Fibroblast of skin of left biceps (primary cell): ENCODE measurements at regions not wholly inside any gene's neighbourhood (a gene's known extent, or its start where the extent isn't known, plus 50 kb on each side); places are given as distances from the start of the nearest gene placed in this dataset.
A peak's percentile ranks its signal among the peaks of the same experiment; 100 is the strongest.
"Not testable (repeated sequence)": the region's sequence is repeated elsewhere in the genome, so short reads cannot be mapped to it uniquely, and the experiment has no call there.

Experiments used
- DNase-seq, 2 experiments: peaks; one replicate each; pipeline ENCODE4 v3.0.0-alpha.2; 2013; ENCODE audit warnings: low read depth in 2 of 2

- no peak for DNase-seq
Observed at GRCh38 chr2:122011493-122012270, 256.2 kb downstream of the TSN start.

- DNase-seq = no peak
Observed at GRCh38 chr2:122018736-122019135, 263.3 kb downstream of the TSN start.

DNA sequence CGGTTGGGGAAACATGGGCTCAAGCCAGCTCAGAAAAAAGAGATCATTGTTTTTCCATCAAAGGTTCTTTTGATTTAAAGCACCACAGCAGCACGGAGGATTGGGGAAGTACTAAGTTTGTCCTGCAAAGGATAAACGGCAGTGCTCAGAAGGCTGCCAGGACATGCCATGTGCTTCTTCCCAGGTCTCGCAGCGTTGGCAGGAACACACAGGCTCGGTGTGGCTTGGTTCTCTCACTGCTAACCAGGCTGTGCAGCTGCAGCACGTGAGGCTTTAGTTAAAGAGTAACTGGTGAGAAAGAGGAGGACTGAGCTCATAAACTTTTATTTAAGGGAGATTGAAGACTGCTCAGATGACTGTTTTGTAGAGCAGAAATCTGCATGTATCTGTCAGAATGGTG, 264.3 kb downstream of the TSN start:
- DNase-seq = no peak

- DNase-seq = no peak
Observed at GRCh38 chr2:122020377-122020776, 264.9 kb downstream of the TSN start.

DNA sequence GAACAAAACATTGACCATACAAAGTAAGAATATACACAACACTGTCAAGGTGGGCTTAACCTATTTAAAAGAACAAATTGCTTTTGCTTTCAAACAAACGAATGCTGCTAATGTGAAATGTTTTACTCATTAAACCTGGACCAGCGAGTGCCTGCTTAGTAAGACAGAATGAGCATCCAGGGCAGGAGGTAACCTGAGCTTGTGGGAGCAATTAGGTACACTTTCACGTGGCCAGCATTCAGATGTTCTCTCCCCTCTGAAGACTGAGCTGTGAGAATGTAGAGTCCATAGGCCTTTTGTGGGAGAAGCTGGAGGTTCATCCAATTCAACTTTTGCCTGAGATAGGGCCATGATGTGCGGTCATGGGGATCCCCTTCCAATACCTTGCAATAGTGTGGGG, 266.5 kb downstream of the TSN start:
- DNase-seq = no peak

- DNase-seq = no peak
Observed at GRCh38 chr2:122022531-122022930, 267.1 kb downstream of the TSN start.

DNA sequence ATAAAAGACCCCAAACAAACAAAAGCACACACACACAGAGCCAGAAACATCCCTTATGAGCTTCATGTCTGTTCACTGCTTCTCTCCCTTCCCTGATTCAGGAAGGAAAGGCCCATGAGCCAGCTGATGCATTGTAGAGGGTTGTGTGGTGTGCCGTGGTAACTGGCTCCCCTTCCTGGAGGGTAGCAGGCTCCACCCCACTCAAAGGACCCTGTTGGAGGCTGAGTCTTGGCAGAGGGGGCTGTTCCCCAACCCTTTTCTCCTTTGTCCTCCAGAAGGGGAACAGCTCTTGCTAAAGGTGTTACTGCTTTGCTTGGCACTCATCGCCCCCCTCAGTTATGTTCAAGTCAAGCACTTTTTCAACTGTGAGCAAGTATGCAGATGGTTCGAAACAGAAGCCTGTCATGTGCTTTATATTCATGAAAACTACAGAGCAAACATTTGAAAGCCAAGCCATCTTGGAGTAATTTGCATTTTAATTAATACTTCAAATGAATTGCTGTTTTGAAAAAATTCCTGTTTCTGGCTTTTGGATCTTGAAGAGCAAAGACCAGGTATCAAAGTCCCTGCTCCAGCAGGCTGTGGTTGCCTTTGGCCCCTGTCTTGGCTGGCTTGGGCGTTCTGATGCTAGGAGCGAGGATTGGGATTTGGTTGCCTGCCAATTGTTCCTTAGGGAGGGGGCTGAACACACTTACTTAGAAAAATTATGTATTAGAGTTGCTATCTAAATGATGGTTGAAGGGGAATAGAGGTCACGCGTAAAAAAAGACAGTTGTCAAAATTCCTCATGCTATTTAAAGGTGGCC, 267.8 kb downstream of the TSN start:
- no peak for DNase-seq

DNA sequence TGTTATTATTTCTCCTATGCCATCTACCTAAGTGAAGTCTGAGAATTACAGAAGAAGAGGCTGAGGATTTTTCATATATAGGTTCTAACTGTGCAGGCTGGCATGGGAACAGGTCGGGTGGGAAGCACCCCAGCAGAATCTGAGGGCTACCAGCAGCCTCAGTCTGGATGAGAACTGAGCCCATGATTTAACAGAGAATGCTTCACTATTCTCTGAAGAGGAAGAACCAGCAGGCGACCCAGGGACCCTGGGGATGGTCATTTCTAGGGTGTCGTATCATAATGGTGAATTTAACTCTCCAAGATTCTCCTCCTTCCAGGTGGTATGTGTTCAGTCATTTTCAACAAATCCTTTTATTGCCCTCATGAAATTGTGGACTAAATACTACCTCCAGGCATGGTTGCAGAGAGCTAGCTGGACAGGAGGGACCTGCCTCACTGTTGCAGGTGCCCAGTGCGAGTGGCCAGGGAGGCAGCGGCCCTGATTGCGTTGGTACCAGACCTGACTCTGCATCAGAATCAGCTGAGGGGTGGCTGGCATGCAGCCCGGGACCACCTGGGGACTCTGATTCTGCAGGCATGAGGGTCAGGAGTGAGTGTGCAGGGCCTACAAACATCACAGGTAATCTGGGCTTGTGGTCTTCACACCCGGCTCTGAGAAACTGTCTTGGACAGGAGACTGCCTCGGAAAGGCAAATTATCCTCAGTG, 272.2 kb downstream of the TSN start:
- DNase-seq = no peak

GRCh38 chr2:122028371-122029100, 273.1 kb downstream of the TSN start:
- DNase-seq = peak; percentile 80 to 83

DNA sequence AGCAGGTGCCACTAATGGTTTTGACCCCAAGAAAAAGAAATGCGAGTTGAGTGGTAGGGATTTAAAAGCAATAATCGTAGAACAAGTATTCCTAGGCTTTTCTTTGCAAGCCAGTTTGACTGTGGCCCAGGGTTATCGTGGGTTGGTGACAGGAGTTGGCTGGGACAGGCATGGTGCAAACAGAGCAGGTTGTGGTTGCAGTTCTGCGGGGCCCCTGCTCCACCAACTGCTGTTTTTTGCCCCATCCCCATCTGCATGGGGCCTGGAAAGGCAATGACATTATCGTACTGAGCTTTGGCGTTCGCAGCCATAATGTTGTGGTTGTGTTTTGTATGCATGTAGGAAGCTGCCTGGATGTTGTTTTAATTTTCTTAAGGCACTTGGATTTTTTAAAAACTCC, 274.0 kb downstream of the TSN start:
- no peak for DNase-seq

DNA sequence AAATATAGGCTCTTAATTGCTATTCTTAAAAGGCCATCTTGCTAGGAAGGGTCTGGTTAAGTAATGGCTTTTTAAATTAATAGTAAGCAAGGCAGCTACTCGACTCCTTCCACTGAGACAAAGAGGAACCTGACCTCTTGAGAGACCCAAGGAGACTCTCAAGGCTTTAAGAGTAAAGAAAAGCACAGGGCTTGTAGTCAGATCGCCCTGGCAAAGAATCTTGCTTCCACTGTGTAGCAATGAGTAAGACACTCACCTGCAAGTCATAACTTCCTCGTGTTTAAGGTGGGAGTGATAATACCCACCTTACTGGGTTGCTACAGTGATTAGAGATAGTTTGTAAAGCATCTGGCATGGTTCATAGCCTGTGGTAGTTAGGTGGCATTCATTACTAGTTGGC, 274.5 kb downstream of the TSN start:
- DNase-seq = no peak

- no peak for DNase-seq
Observed at GRCh38 chr2:122031544-122032263, 276.3 kb downstream of the TSN start.

GRCh38 chr2:122032264-122032645, 276.8 kb downstream of the TSN start:
- DNase-seq = no peak

DNA sequence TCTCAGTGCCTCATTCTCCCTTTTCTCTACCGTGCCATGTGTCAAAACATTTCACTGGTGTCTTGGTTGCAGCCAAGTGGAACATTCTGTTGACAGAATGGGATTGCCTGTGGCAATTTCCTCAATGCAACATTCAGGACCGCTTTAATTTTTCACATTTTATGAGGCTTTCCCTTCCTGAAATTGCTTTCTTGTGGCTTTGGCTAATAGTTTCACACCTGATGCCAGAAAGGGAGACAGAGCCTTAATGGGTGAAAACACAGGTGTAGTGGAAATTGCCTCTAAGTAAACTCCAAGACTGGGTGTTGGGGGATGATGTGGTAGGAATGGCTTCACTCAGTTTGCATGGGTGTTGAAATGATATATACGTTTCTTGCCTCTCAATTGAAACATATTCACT, 278.3 kb downstream of the TSN start:
- no peak for DNase-seq

DNA sequence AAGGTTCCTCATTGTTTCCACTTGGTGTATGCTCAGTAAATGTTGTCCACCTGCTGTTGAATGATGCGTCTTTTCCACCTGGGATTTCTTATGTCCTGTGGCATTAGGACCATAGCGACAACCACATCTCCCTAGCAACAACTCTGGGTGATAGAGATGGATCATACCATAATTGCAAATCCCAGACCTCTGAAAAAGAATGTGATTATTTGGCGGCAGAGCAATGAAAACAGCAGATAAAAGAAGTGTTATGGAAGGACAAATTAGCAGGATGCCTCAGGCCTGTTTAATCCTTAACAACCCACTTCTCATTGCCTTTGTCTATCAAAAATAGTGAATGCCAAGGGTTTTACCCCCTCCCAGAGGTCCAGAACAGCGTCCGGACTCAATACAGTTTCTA, 278.9 kb downstream of the TSN start:
- no peak for DNase-seq

DNA sequence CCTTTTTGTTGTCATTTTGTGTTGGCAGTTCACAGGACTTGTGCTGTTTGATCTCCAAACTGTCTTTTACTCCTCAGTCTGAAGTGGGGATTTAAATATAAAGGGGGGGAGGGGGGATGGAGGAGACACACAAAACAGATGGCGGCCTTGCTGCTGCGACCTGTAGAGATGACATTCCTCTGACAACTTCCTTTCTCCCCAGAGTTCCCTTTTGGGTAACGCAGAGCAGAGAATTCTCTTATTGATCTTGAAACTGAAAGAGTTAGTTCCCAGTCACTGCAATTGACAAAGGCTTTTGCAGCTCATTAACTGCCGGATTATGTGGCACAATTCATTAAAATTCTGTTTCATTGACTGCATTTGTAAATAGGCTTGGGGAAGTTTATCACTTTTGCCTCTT, 279.3 kb downstream of the TSN start:
- no peak for DNase-seq

- not testable (repeated sequence) for DNase-seq
Observed at GRCh38 chr2:122038816-122039215, 283.4 kb downstream of the TSN start.

GRCh38 chr2:122041455-122041854, 286.0 kb downstream of the TSN start:
- DNase-seq = no peak

- DNase-seq = not testable (repeated sequence)
Observed at GRCh38 chr2:122051659-122052058, 296.2 kb downstream of the TSN start.

- DNase-seq = no peak
Observed at GRCh38 chr2:122055521-122055931, 300.1 kb downstream of the TSN start.

GRCh38 chr2:122056853-122057252, 301.4 kb downstream of the TSN start:
- DNase-seq = no peak
